ENCODE measurements at regions not wholly inside any gene's neighbourhood (a gene's known extent, or its start where the extent isn't known, plus 50 kb on each side); places are given as distances from the start of the nearest gene placed in this dataset.

DNA sequence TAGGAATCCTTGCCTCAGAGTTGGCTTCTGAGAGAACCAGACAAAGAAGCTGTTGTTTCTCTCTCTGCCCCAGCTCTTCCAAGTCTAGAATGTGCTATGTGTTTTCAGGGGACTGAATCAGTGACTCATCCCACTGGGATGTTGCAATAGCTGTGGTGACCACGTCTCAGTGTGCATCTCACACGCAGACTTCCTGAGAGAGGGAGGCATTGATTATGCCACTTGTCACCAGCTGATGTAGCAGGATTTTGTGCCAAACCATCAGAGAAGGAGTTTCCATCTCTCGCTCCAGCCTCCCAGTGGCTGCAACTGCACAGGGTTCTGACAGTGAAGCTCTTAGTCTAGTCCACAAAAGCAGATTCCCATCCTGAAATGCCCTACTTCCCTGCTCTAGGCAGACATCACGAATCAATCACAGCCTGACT is 455.8 kb downstream of the MIAT start (continued):
- TF ChIP-seq BRCA1 (IDR thresholded peaks at IDR 0.05; ENCODE audit: low read depth, low read length) (no peak), RNF2 (IDR thresholded peaks at IDR 0.05; ENCODE audit: borderline replicate concordance, low read depth, low read length, missing control alignments, poor library complexity, severe bottlenecking) (no peak), CHD1 (IDR thresholded peaks at IDR 0.05; ENCODE audit: low read depth, low read length) (no peak), CREB1 (IDR thresholded peaks at IDR 0.05) (no peak), SRF (IDR thresholded peaks at IDR 0.05; ENCODE audit: low read depth, low read length) (no peak)

Measured in H1 (cell line).